ENCODE measurements at regions not wholly inside any gene's neighbourhood (a gene's known extent, or its start where the extent isn't known, plus 50 kb on each side); places are given as distances from the start of the nearest gene placed in this dataset.

- TF ChIP-seq CTCF (IDR thresholded peaks at IDR 0.05): no peak
- no peak for TF ChIP-seq POLR2A (IDR thresholded peaks at IDR 0.05)
Measured at GRCh38 chrX:10022273-10022541, 55.0 kb downstream of the CLDN34 start.

Data from heart left ventricle (tissue), 13 donors.